Fibroblast of mammary gland (primary cell): ENCODE measurements at regions not wholly inside any gene's neighbourhood (a gene's known extent, or its start where the extent isn't known, plus 50 kb on each side); places are given as distances from the start of the nearest gene placed in this dataset.
"Not testable (repeated sequence)": the region's sequence is repeated elsewhere in the genome, so short reads cannot be mapped to it uniquely, and the experiment has no call there.

ENCODE experiments used
- DNase-seq: peaks from one replicate; pipeline ENCODE4 v3.0.0-alpha.2; 2010; ENCODE audit warnings: low read depth
- H3K4me3 ChIP-seq: 2 replicates; pipeline ENCODE4 v1.5.1; 2011; ENCODE audit warnings: low read depth, mild to moderate bottlenecking, low read length, moderate library complexity; ENCODE audit not compliant: control insufficient read depth
- TF ChIP-seq, protein P1 (sequence below): conservative IDR thresholded peaks from 2 replicates; pipeline ENCODE4 v1.5.1; 2011; ENCODE audit warnings: low read depth, low read length, inconsistent platforms; ENCODE audit not compliant: control insufficient read depth, insufficient read depth

DNA sequence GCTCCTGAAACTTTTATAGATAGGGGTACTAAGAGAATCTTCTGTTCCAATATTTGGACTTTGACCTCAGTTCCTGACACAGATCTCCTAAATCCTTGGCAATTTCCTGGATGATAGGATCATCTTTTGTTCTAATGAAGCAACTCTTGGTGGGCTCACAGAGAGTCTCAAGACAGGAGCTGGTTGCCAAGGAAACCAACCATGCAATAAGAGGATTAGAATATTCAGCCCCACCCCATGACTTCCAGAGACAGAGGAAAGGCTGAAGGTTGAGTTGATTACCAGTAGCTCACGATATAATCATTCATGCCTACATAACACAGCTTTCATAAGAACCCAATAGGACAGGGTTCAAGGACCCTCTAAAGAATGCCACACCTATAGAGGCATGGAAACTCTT, 2050.2 kb upstream of the CDH6 start:
- TF ChIP-seq, protein P1, sequence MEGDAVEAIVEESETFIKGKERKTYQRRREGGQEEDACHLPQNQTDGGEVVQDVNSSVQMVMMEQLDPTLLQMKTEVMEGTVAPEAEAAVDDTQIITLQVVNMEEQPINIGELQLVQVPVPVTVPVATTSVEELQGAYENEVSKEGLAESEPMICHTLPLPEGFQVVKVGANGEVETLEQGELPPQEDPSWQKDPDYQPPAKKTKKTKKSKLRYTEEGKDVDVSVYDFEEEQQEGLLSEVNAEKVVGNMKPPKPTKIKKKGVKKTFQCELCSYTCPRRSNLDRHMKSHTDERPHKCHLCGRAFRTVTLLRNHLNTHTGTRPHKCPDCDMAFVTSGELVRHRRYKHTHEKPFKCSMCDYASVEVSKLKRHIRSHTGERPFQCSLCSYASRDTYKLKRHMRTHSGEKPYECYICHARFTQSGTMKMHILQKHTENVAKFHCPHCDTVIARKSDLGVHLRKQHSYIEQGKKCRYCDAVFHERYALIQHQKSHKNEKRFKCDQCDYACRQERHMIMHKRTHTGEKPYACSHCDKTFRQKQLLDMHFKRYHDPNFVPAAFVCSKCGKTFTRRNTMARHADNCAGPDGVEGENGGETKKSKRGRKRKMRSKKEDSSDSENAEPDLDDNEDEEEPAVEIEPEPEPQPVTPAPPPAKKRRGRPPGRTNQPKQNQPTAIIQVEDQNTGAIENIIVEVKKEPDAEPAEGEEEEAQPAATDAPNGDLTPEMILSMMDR, result no peak
- no peak for DNase-seq
- H3K4me3 ChIP-seq, result no peak overlapping the region

DNA sequence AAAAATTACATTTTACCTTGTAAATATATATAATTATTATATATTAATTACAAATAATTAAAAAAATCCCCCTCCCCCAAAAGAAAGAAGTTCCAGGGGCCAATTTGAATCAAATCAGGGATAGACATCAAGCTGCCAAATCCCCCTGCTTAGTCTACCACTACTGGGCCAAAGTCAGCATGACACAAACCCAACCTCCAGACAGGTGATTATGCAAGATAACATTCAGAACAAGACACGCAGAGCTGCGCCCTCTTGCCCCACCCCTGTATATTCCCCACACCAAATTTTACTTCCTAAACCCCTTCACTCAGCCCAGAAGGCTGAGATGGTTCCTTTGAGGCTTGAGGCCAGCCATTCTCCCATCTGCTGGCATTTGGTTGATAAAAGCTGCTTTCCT, 2059.1 kb upstream of the CDH6 start:
- no peak overlapping the region for H3K4me3 ChIP-seq
- no peak for DNase-seq
- TF ChIP-seq, protein P1, result no peak

DNA sequence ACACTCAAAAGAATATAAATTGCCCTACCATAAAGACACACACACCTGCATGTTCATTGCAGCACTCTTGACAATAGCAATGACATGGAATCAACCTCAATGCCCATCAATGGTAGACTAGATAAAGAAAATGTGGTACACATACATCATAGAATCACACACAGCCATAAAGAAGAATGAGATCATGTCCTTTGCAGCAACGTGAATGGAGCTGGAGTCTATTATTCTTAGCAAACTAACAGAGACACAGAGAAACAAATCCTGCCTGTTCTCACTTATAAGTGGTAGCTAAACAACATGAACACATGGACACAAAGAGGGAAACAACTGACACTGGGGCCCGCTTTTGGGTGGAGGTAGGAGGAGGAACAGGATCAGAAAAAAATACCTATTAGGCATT, 2062.2 kb upstream of the CDH6 start:
- TF ChIP-seq, protein P1, result no peak
- no peak for DNase-seq

DNA sequence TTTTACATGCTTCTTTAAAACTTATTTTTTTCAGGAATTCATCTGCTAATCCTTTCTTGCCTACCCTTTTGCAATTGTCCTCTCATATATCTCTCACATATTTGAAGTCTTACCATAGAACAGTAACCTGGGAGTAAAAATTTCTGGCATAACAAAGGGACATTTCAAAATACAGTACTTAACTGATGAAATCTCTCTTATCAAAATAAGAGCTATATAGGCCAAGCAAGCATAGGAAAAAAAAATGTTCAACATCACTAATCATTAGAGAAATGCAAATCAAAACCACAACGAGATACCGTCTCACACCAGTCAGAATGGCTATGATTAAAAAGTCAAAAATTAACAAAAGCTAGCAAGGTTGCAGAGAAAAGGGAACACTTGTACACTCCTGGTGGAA, 2062.7 kb upstream of the CDH6 start:
- no peak for DNase-seq
- TF ChIP-seq, protein P1, result no peak
- H3K4me3 ChIP-seq, result no peak overlapping the region

More for the DNA sequence above, 2062.2 kb upstream of the CDH6 start:
- H3K4me3 ChIP-seq, result no peak overlapping the region

DNA sequence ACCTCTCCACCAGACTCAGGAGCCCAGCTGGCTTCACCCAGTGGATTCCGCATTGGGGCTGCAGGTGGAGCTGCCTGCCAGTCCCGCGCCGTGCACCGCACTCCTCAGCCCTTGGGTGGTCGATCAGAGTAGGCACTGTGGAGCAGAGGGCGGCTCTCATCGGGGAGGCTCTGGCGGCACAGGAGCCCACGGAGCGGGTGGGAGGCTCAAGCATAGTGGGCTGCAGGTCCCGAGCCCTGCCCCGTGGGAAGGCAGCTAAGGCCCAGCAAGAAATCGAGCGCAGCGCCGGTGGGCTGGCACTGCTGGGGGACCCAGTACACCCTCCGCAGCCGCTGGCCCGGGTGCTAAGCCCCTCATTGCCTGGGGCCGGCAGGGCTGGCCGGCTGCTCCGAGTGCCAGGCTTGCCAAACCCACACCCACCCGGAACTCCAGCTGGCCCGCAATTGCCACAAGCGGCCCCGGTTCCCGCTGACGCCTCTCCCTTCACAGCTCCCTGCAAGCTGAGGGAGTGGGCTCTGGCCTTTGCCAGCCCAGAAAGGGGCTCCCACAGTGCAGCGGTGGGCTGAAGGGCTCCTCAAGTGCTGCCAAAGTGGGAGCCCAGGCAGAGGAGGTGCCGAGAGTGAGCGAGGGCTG, 2065.8 kb upstream of the CDH6 start:
- not testable (repeated sequence) for DNase-seq, H3K4me3 ChIP-seq

DNA sequence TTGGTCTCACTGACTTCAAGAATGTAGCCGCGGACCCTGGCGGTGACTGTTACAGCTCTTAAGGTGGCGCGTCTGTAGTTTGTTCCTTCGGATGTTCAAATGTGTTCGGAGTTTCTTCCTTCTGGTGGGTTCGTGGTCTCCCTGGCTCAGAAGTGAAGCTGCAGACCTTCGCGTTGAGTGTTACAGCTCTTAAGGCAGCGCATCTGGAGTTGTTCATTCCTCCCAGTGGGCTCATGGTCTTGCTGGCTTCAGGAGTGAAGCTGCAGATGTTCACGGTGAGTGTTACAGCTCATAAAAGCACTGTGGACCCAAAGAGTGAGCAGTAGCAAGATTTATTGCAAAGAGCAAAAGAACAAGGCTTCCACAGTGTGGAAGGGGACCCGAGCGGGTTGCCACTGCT, 2067.0 kb upstream of the CDH6 start:
- H3K4me3 ChIP-seq, DNase-seq: not testable (repeated sequence)

DNA sequence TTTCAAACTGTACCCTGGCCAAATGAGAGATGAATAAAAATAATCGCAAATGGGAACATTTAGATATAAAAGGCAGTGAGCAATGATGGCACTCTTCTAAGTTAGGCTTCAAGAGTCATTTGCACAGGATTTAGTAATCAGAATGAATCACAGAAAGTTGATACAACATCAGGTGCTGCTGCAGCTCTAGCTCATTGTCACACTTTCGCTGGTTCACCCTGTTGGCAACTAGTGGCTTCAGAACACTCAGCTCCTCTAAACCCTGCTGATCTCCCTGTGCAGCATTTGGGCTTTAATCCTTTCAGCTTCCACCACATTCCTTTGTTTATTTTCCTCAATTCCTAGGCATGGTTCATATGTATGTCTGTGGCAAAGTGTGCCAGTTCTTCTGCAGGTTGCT, 2071.2 kb upstream of the CDH6 start:
- TF ChIP-seq, protein P1, result no peak
- no peak for DNase-seq
- no peak overlapping the region for H3K4me3 ChIP-seq

DNA sequence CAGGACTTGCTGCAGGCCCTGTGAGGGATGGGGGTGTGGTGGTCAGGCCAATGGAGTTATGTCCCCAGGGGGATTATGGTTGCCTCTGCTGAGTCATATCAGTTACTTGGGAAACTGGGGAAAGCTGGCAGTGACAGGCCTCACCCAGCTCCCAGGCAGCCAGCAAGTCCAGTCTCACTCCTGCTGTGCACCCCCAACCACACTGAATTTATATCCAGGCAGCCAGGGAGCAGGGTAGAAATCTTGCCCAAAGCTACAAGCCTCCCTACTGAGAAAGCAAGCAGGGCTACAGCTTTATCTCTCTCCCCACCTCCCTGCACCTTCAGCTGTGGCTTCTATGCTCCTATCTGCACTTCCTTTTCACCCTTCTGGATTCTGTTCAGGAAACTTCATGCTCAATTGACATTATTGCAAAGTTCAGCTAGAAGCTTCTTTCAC, 2076.0 kb upstream of the CDH9 start:
- no peak overlapping the region for H3K4me3 ChIP-seq
- TF ChIP-seq, protein P1, result no peak
- DNase-seq, result no peak
